Superior temporal gyrus (tissue), 1 donor: ENCODE measurements at regions not wholly inside any gene's neighbourhood (a gene's known extent, or its start where the extent isn't known, plus 50 kb on each side); places are given as distances from the start of the nearest gene placed in this dataset.

ENCODE experiments used
- DNase-seq: peaks from one replicate; pipeline ENCODE4 v3.0.0-alpha.2; 2016; ENCODE audit errors: extremely low spot score

GRCh38 chr2:19235308-19235707, 123.1 kb downstream of the OSR1 start:
- no peak for DNase-seq

DNA sequence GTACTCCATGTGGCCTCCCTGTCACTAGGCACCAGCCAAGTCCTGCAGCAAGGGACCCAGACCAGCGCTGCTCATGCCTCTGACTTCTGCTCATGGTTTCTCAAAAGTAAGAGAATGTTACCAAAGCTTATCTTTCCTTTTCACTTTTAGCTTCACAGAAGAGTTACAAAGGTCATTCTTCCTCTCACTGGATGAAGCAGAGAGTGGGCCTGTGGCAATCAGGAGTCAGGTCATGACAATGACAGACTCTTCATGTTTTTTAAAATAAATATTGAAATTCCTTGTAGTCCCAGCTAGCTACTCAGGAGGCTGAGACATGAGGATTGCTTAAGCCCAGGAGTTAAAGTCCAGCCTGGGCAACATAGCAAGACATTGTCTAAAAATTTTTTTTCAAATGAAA, 126.1 kb downstream of the OSR1 start:
- DNase-seq, result no peak

- DNase-seq, result no peak
Observed at GRCh38 chr2:19231625-19232024, 126.8 kb downstream of the OSR1 start.

- DNase-seq, result no peak
Observed at GRCh38 chr2:19230626-19231025, 127.8 kb downstream of the OSR1 start.

- DNase-seq, result no peak
Observed at GRCh38 chr2:19228715-19229114, 129.7 kb downstream of the OSR1 start.

- no peak for DNase-seq
Observed at GRCh38 chr2:19228181-19228593, 130.2 kb downstream of the OSR1 start.

GRCh38 chr2:19226871-19227270, 131.6 kb downstream of the OSR1 start:
- no peak for DNase-seq

GRCh38 chr2:19226386-19226785, 132.0 kb downstream of the OSR1 start:
- no peak for DNase-seq

DNA sequence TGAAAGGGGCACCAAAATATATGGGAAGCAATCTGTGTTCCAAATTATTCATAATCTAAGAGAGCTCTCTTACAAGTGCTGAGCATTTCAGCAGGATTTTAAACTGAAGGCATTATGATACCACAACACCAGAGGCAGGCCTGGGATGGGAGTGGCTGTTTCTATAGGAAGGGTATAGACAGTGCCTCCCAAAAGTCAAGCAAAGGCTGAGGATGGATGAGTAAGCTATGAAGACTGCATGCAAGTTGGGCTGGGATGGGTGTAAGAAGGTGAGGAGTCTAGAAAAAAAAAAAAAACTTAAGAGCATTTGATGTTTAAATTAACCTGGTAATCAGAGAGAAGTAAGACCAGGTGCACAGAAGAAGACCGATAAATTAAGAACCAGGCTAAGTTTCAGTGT, 132.5 kb downstream of the OSR1 start:
- DNase-seq, result no peak

GRCh38 chr2:19225126-19225525, 133.3 kb downstream of the OSR1 start:
- no peak for DNase-seq

- DNase-seq, result no peak
Observed at GRCh38 chr2:19224486-19224885, 133.9 kb downstream of the OSR1 start.

- DNase-seq, result no peak
Observed at GRCh38 chr2:19224011-19224410, 134.4 kb downstream of the OSR1 start.

- DNase-seq, result no peak
Observed at GRCh38 chr2:19219060-19219459, 139.4 kb downstream of the OSR1 start.

GRCh38 chr2:19218166-19218565, 140.3 kb downstream of the OSR1 start:
- DNase-seq, result no peak

GRCh38 chr2:19216676-19217602, 141.5 kb downstream of the OSR1 start:
- no peak for DNase-seq

- no peak for DNase-seq
Observed at GRCh38 chr2:19216238-19216637, 142.2 kb downstream of the OSR1 start.

GRCh38 chr2:19214682-19215391, 143.6 kb downstream of the OSR1 start:
- no peak for DNase-seq

- DNase-seq, result no peak
Observed at GRCh38 chr2:19209575-19210341, 148.7 kb downstream of the OSR1 start.

DNA sequence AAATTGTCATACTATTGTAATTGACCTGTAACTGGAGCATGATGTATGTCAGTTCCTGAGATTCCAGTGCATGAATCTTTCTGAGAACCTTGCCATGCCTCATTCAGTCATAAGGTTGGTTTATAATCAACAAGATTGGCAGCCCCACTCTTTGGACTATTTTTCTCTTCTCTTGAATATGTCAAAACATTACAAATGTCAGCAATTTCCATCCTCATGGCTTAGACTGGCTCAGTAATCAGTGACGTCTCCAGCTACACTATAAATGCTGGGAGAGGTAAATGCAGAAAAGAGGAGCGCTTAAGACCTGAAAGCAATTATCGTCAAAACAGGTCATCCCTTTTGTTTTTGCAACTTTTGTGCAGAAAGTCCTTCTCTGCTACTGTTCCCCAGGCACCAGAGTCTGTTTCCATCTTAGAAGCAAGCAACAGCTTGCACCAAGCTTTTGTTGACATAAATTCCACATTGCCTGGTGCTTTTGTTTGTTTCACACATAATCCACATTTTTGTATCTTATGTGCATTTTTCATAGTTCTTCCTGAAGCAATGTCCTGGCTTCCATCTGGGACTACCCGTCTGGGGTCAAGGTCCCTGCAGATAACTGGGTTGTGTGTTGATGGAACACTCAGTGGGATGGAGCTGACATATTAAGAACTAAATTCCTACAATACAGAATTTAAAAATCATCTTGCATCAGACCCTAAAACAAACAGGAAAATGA, 149.8 kb downstream of the OSR1 start:
- no peak for DNase-seq

GRCh38 chr2:19207452-19207851, 151.0 kb downstream of the OSR1 start:
- no peak for DNase-seq

DNA sequence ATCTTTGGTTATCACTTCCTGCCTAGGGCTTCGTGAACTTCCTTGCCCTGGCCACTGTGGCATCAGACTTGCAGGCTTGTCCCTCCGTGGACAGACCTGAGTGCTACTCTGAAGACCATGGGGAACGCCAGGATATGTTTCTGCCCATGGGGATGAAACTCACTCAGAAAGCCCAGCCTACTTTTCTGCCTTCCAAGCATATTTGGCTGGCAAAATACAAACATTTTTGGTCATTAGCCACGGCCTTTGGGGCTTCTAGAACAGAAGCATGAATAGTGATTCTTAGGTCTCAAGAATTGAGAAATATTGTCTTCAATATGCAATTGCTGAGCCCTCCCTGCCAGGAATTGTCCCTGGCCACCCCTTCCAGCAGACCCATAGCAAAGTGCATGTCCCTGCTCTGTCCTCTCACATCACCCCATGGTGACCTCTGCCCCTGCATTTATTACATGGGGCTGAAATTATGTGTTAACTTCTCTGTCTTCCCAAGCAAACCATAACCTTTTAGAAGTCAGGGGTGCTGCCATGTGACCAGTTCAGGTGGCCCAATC, 152.4 kb downstream of the OSR1 start:
- no peak for DNase-seq
